Stomach (tissue), 4 donors: ENCODE measurements at regions not wholly inside any gene's neighbourhood (a gene's known extent, or its start where the extent isn't known, plus 50 kb on each side); places are given as distances from the start of the nearest gene placed in this dataset.
"Not testable (repeated sequence)": the region's sequence is repeated elsewhere in the genome, so short reads cannot be mapped to it uniquely, and the experiment has no call there.

Experiments
- CTCF ChIP-seq, 7 experiments: fragments of 450-650 bp in 4 of 7; fragments of 200-600 bp in 3 of 7; sonication (generic) in 3 of 7; IDR thresholded peaks; one replicate each; pipeline ENCODE4 v1.5.1; 2016 to 2019; ENCODE audit warnings: antibody characterized with exemption in 7 of 7, control low read depth in 2 of 7, mild to moderate bottlenecking in 1 of 7
- POLR2AphosphoS5 ChIP-seq, 3 donors: sonication (generic); formaldehyde crosslinking; IDR thresholded peaks; one replicate each; pipeline ENCODE4 v1.6.1; 2016; ENCODE audit warnings: antibody characterized with exemption in 3 of 3

- TF ChIP-seq CTCF, POLR2AphosphoS5 (IDR thresholded peaks at IDR 0.05): not testable (repeated sequence)
Observed at GRCh38 chr6:66092306-66092705, 385.3 kb upstream of the EYS start.
